ENCODE measurements at regions not wholly inside any gene's neighbourhood (a gene's known extent, or its start where the extent isn't known, plus 50 kb on each side); places are given as distances from the start of the nearest gene placed in this dataset.

DNA sequence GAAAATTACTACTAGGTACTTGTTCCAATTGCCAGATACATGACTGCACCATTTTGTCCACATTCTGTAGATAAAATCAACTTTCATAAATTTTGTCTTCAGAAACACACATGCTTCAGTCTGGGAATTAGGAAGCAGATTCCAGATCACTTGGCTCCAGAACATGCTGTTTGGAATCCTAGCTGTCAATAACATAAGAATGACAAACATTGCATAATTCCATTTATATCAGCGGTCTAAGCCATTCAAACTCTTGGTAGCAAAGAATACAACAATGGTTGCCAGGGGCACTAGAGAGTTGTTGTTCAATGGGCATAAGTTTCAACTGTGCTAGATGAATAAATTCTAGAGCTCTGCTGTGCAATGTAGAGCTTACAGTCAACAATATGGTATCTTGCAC, 1112.1 kb upstream of the AGA start:
- no peak for DNase-seq (ENCODE audit: extremely low read depth in 1 of 11, low read depth in 9 of 11, low spot score in 4 of 11)

DNA sequence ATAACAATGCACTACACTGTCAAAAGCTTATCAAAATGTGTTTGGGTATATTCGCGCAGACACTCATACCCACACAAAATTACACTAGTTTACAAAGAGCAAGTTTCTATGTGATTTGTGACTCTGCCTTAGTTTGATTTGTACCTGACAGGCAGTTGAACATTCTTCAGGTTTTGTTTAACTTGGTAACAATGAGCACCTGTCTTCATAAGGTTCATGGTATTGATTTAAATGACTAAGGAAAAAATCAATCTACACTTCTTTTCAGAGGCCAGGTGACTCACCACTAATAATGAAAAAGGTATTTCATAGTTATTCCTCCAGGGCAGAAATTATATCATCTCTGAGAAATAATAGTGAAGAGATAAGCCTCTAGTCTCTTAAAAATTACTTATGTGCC, 1114.6 kb upstream of the AGA start:
- no peak for DNase-seq (ENCODE audit: extremely low read depth in 1 of 11, low read depth in 9 of 11, low spot score in 4 of 11)

DNA sequence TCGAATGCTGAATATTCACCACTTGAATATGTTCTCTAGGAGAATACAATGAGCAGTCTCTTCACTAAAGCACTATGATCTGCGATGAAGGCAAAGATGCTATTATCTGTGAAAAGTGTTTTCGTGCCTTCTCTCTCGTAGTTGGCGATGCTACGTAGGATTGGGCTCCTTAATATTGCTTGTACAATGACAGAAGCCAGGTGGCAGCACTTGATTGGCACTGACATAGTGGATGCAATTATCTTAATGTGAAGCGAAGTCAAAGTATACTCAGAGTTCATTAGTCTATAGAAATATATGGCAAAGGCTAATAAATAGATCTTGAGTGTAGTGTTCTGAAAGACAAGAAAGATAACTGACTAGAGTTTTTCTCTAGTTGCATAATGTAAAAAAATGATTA, 1135.7 kb upstream of the AGA start:
- peak in 1 of 11 donors; percentile 2 for DNase-seq (ENCODE audit: extremely low read depth in 1 of 11, low read depth in 9 of 11, low spot score in 4 of 11)

DNA sequence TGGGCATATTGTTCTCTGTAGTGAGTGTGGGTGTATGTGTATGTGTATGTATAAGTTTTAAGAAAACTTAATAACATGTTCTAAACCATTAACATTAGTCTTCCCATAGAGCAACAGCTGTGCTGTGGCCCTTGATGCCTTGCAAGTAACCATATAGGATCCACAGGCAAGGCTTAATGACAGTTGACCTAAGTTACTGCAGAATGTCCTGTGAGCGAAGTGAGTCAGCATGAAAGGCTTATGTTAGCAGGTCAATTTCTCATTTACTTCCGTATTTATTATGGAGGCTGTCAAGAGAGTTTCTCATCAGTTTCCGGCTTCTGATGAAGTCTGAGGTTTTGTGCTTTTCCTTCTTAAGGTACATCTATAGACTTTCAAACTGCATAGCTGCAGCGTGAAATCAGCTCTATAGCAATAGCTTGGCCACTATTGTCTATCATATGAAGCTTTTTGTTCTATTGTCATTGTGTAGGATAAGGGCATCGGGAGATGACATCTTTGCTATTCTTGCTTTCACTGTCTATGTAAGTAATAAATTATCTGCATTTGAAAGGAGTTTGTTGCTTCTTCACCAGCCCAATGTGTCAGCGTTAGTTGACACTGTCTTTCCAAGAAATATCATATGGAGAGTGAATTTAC, 1153.4 kb upstream of the AGA start:
- DNase-seq (ENCODE audit: extremely low read depth in 1 of 11, low read depth in 9 of 11, low spot score in 4 of 11): no peak

DNA sequence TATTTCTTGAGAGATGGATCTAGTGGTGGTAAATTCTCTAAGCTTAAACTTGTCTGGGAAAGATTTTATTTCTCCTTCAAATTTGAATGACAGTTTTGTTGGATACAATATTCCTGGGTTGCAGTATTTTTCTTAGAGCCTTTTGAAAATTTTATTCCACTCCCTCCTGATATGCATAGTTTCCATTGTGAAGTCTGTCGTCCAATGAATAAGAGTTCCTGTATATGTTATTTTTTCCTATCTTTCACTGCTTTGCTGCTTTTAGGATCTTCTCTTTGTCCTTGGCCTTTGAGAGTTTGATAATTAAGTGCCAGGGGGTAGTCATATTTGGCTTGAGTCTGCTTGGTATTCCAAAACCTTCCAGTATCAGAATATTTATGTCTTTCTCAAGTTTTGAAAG, 1156.4 kb upstream of the AGA start:
- DNase-seq (ENCODE audit: extremely low read depth in 1 of 11, low read depth in 9 of 11, low spot score in 4 of 11): no peak

DNA sequence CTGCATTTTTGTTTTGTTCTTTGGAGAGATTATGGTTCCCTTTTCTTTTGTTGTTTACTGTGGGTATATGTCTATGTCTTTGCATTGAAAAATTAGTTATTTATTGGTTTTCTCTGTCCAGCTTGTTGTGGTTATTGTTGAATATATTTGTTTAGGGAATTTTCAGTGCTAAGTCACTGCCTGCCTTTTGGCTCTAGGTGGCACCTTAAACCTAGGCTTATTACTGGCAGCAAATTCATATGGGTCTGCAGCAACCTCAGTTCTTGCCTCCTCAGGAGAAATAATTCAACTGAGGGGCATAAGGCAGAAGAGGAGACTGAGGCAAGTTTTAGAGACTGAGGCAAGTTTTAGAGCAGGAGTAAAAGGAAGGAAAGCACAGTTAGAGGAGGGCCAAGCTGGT, 1157.3 kb upstream of the AGA start:
- no peak for DNase-seq (ENCODE audit: extremely low read depth in 1 of 11, low read depth in 9 of 11, low spot score in 4 of 11)

DNA sequence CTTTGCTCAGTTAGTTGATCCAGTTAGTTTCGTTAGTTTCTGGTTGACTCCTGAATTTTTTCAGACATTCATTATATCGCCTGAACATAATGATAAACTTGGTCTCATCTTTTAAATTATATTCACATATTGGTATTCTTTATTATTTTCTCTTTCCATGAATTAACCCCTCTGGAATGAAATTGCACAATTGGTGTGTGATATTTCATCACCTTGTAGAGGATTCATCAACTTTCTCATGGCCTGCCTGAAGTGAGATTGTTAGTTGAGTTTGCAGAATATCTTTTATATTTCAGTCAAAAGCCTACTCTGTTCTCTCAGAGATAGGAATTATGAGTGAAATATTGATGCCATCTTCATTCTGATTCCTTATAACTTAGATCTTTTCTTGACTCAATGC, 1160.6 kb upstream of the AGA start:
- no peak for DNase-seq (ENCODE audit: extremely low read depth in 1 of 11, low read depth in 9 of 11, low spot score in 4 of 11)

DNA sequence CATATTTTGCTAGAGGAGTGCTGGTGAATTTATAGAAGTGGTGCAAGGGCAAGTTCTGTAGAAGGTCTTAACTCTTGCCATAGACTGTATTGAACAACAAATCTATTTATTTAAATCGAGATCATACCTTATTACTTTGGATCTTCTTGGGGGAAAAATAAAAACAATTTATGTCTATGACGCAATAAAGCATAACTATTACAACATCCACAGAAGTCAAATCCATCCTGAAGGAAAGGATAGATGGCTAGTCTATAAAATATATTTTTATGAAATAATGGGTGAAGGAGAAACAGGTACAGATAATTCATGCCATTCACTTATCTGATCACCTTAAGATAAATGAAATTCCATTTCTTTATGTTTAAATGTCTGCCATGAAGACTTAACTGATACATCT, 1168.8 kb upstream of the AGA start:
- DNase-seq (ENCODE audit: extremely low read depth in 1 of 11, low read depth in 9 of 11, low spot score in 4 of 11): no peak

DNA sequence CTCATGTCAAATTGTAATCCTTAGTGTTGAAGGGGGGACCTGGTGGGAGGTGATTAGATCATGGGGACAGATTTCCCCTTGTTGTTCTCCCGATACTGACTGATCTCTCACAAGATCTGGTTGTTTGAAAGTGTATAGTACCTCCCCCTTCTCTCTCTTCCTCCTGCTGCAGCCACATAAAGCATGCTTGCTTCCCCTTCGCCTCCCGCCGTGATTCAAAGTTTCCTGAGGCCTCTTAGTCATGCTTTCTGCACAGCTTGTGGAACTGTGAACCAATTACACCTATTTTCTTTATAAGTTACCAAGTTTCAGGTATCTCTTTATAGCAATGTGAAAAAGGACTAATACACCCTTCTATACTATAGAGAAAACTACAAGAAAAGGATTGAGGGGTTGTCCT, 1170.5 kb upstream of the AGA start:
- DNase-seq (ENCODE audit: extremely low read depth in 1 of 11, low read depth in 9 of 11, low spot score in 4 of 11): no peak

DNA sequence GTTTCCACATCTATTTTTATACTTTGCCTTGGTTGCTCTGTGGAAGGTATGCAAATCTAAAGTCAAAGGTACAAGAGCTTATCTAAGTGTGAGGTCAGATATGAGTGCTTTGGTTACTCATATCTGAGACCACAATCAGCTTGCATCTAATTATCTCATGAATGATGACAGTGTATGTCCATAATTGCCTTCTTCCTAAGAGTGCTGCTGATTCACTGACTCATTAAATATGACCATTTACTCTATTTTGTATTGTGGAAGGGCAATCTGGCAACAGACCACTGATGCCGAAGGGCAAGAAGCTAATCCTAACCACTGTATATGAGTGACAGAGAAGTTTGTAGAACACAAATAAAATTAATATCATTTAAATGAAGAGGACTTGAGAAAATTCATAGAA, 1190.2 kb upstream of the AGA start:
- no peak for DNase-seq (ENCODE audit: extremely low read depth in 1 of 11, low read depth in 9 of 11, low spot score in 4 of 11)

DNA sequence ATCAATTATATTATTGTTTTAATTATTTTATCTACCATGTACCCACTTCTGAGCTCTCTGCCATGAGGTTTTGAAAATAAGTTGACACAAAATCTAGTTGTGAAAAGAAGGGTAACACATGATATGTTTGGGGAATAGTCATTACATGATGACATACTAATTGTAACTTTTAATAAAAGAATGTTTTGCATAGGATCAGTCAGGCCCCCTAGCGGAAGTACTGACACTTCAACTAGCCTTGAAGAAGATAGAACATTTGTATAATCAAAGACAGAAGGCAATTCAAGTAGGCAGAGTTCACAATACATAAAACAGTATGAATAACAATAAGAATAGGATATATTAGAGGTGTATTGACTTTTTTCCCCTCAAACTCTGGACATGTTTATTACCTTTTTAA, 1191.0 kb upstream of the AGA start:
- no peak for DNase-seq (ENCODE audit: extremely low read depth in 1 of 11, low read depth in 9 of 11, low spot score in 4 of 11)

DNA sequence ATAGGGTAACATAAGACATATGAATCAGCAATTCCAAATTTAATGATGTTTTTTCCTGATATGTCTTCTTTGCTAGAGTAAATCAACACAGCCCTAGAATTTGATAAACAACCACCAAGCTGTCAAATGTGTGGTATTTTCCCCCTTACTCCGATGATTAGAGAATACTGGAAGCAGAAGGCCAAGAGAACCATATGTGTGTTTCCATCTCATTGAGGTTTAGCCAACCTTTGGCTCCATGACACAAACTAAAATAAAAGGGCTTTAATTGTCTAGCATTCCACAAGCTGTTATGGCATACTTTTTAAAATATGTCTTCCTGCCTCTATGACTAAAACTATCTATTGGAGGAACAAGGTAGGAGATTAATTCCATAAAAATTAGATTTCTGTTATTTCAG, 1222.4 kb upstream of the AGA start:
- no peak for DNase-seq (ENCODE audit: extremely low read depth in 1 of 11, low read depth in 9 of 11, low spot score in 4 of 11)

DNA sequence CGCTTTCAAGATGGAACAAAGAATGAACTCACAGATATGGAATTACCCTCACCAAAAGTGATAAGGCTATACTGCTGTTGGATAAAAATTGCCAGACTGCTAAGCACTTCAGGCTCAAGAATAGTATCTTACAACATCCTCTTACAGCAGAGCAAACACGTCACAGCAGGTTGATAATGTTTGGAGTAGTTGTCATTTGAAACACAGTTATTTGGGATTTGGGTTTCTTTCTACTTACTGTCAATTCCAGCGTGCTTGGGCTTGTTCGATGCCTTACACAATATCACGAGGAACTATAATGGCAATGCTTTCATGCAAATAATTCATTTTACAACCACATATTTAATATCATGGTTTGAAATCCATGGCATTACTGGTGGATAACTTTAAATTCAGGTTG, 1223.7 kb upstream of the AGA start:
- no peak for DNase-seq (ENCODE audit: extremely low read depth in 1 of 11, low read depth in 9 of 11, low spot score in 4 of 11)

DNA sequence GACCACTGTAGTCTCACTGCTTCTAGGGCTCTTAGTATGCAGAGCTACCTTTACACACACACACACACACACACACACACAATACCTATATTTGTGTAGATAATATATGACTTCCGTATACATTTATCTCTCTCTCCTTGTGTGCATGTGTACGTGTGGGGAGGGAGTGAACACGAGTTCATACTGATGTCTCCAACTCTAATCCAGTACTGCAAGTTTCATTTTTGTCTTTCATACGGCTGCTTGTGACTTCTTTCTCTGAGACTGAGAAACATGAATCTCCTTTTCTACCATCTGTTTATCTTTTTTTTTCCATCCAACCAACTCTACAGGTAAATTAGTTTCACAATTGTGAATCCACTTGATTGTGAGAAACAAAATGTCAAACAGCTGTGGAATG, 1229.5 kb upstream of the AGA start:
- DNase-seq (ENCODE audit: extremely low read depth in 1 of 11, low read depth in 9 of 11, low spot score in 4 of 11): no peak

DNA sequence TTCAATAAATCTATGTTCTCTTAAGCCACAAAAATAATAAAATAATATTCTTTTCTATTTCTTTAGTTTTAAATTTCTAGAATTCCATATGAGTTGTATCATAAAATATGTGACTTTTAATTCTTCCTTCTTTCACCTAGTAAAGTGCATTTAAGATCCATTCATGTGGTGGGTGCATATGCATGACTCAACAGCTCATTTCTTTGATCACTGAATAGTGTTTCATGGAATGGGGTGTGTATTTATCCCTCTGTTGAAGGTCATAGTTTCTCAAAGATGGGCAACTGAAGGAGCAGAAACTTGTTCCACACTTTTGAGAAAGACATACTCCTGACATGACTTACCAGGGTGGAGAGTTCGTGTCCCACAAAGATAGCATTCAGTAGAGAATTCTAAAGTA, 1230.3 kb upstream of the AGA start:
- no peak for DNase-seq (ENCODE audit: extremely low read depth in 1 of 11, low read depth in 9 of 11, low spot score in 4 of 11)

DNA sequence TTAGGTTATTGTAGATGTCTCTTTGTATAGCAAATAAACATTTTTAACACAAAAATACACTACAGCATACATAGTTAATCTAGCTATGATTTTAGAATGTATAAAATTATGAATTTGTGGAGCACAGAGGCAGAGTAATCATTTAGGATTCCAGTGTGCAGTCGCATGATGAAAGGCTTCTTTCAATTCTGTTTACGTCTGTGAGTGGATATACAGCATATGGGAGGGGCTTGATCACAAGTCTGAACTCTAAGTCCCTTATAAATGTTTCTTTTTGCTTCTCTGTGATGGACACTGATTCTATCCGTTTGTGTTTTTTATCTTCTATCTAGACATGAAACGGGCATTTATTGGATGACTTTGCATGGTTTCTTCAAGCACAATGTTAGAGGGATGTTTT, 1239.6 kb upstream of the AGA start:
- no peak for DNase-seq (ENCODE audit: extremely low read depth in 1 of 11, low read depth in 9 of 11, low spot score in 4 of 11)

DNA sequence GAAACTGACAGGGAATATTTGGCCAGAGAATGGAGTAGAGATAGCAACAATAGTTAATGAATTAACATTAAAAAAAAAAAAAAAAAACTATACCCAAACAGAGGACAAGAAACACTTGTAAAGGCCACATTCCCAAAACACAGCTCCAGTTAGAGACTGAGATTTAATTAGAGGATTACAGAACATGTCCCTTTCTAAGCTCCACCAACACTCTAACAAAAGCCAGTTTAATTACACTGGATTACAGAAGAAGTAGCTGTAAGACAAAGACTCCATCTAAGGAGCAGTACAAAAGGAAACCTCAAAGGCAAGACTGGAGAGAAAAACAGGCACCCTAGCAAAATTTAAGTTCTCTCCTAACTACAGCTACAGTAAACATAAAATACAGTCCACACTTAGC, 1247.7 kb upstream of the AGA start:
- no peak for DNase-seq (ENCODE audit: extremely low read depth in 1 of 11, low read depth in 9 of 11, low spot score in 4 of 11)

DNA sequence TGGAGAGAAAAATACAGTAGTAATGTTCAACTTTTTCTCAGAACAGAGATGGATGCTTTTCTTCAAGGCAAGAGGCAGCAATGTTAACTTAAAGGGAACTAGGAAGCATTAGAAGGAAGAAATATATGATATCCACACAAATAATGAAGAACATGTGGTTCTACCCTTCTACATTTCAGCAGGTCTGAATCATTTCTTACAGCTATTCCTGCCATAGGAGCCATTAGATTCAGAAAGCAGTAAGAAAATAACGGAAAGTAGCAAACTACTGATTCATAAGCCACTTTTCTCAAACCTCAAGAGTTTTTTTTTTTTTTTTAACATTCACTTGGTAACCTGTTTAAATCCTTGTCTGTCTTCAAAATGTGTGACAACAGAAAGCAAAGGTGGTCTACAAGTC, 1251.6 kb upstream of the AGA start:
- DNase-seq (ENCODE audit: extremely low read depth in 1 of 11, low read depth in 9 of 11, low spot score in 4 of 11): no peak

DNA sequence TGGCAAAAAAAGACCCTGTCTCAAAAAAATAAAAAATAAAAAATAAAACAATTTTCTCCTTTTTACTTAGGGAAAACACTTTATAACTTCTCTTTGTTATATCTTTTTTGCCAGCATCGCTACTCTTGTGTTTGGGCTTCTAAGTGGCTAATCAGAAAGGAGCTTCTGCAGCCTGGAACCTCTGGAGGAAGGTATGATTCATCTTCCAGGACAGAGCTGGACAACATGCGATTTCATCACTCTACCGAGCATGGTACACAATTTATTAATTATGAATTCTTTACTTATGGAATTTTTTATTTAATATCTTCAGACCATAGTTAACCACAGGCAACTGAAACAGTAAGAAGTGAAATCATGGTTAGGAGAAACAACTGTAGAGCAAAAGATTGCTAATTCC, 1254.3 kb upstream of the AGA start:
- DNase-seq (ENCODE audit: extremely low read depth in 1 of 11, low read depth in 9 of 11, low spot score in 4 of 11): no peak

DNA sequence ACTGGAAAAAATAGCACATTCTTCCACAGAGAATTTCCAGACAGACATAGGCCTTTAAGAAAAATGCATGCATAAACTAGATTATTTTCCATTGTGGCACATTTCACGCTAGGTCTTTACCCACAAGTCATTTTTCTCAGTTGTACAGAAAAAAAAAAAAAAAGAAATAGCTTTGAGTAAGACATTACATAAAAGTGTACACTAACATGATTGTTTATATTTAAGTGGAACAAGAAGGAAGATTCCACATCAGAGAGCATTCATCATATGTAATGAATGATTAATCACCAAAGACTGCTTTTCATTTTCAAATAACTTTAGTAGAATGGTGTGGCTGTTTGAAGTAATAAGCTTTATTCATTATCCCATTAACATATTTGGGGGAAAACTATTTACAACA, 1270.2 kb upstream of the AGA start:
- no peak for DNase-seq (ENCODE audit: extremely low read depth in 1 of 11, low read depth in 9 of 11, low spot score in 4 of 11)

DNA sequence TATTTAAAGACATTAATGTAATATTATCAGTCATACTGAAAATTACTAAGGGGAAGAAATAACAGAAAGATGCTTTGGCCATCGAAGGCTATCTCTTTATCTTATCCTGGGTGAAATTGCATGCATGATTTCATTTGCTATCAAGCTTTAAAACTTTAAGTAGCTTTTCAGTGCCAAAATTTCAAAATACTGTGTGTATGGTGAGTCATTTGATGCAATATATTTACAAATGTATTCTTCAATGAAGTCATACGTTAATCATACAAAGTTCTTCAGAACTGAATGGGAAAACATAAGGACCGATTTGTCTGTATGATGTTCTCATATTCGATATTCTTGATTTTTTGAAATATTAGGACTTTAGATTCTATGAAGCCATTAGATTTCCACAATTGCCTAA, 1295.8 kb upstream of the AGA start:
- DNase-seq (ENCODE audit: extremely low read depth in 1 of 11, low read depth in 9 of 11, low spot score in 4 of 11): no peak

DNA sequence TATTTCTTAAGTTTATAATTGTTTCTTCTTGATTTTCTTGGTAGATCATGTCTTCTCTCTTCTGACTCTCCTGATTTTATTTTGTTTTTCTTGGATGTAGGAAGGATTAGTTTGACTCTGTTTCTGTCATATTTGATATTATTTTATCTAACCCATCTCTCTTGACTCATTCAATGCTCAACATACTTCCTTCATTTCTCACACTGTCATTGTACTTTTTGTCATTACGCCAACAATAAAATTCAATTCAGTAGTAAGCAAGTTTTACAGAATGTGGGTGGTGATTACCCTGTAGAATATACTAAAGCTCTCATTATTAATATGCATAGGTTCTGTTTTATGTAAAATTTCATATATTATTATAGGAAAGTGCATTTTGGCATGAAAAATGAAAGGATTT, 1303.0 kb upstream of the AGA start:
- DNase-seq (ENCODE audit: extremely low read depth in 1 of 11, low read depth in 9 of 11, low spot score in 4 of 11): no peak
